ENCODE measurements at regions not wholly inside any gene's neighbourhood (a gene's known extent, or its start where the extent isn't known, plus 50 kb on each side); places are given as distances from the start of the nearest gene placed in this dataset.

DNA sequence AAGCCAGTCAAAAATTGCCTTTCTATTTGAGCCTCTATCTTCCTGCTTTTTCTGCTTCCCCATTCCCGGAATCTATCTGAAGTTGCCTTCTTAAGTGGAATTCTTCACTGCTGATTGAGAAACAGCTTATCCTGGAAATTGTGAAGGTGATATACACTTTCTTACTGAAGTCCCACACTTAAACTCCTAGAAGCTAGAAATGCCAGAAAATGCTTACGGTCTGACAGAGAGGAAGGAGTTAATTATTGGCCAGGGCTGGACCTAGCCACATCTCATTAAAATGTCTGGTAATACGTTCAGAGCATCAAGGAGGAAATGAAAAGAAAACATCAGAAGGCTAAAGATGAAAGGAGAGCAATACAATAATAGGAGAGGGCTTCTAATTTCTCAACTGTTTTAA is 292.5 kb upstream of the SNX7 start:
- TF ChIP-seq ZNF121 (tag by site-specific recombination; IDR thresholded peaks at IDR 0.05) (no peak), CTCF (tag by site-specific recombination; IDR thresholded peaks at IDR 0.05) (no peak), KLF7 (tag by site-specific recombination; IDR thresholded peaks at IDR 0.05; ENCODE audit: borderline replicate concordance) (no peak), ZNF140 (tag by site-specific recombination; IDR thresholded peaks at IDR 0.05) (no peak), ZNF324 (tag by site-specific recombination; IDR thresholded peaks at IDR 0.05) (no peak), ZNF311 (tag by site-specific recombination; IDR thresholded peaks at IDR 0.05; ENCODE audit: borderline replicate concordance) (no peak), YY1 (tag by site-specific recombination; IDR thresholded peaks at IDR 0.05) (no peak), ZNF366 (tag by site-specific recombination; conservative IDR thresholded peaks at IDR 0.05) (no peak), ZNF280D (tag by site-specific recombination; IDR thresholded peaks at IDR 0.05) (no peak), ZFP3 (tag by site-specific recombination; IDR thresholded peaks at IDR 0.05; ENCODE audit: low read depth) (no peak)
- TF ChIP-seq, protein P1, sequence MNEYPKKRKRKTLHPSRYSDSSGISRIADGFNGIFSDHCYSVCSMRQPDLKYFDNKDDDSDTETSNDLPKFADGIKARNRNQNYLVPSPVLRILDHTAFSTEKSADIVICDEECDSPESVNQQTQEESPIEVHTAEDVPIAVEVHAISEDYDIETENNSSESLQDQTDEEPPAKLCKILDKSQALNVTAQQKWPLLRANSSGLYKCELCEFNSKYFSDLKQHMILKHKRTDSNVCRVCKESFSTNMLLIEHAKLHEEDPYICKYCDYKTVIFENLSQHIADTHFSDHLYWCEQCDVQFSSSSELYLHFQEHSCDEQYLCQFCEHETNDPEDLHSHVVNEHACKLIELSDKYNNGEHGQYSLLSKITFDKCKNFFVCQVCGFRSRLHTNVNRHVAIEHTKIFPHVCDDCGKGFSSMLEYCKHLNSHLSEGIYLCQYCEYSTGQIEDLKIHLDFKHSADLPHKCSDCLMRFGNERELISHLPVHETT (tag by site-specific recombination; IDR thresholded peaks at IDR 0.05), result no peak
- TF ChIP-seq, protein P2, sequence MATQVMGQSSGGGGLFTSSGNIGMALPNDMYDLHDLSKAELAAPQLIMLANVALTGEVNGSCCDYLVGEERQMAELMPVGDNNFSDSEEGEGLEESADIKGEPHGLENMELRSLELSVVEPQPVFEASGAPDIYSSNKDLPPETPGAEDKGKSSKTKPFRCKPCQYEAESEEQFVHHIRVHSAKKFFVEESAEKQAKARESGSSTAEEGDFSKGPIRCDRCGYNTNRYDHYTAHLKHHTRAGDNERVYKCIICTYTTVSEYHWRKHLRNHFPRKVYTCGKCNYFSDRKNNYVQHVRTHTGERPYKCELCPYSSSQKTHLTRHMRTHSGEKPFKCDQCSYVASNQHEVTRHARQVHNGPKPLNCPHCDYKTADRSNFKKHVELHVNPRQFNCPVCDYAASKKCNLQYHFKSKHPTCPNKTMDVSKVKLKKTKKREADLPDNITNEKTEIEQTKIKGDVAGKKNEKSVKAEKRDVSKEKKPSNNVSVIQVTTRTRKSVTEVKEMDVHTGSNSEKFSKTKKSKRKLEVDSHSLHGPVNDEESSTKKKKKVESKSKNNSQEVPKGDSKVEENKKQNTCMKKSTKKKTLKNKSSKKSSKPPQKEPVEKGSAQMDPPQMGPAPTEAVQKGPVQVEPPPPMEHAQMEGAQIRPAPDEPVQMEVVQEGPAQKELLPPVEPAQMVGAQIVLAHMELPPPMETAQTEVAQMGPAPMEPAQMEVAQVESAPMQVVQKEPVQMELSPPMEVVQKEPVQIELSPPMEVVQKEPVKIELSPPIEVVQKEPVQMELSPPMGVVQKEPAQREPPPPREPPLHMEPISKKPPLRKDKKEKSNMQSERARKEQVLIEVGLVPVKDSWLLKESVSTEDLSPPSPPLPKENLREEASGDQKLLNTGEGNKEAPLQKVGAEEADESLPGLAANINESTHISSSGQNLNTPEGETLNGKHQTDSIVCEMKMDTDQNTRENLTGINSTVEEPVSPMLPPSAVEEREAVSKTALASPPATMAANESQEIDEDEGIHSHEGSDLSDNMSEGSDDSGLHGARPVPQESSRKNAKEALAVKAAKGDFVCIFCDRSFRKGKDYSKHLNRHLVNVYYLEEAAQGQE (tag by site-specific recombination; IDR thresholded peaks at IDR 0.05), result no peak
